Erythroblast (primary cell): ENCODE measurements at regions not wholly inside any gene's neighbourhood (a gene's known extent, or its start where the extent isn't known, plus 50 kb on each side); places are given as distances from the start of the nearest gene placed in this dataset.

Source experiments
- DNase-seq, 2 experiments: peaks; one replicate each; lab custom pipeline; 2025; lab: John Stamatoyannopoulos, UW
- GATA1 ChIP-seq: IDR thresholded peaks from 2 replicates; pipeline ENCODE4 v1.6.1; 2011; ENCODE audit warnings: low read depth, mild to moderate bottlenecking, control low read depth, low read length, moderate library complexity
- POLR2A ChIP-seq: IDR thresholded peaks from 2 replicates; pipeline ENCODE4 v1.6.1; 2011; ENCODE audit warnings: mild to moderate bottlenecking, low read length

GRCh38 chr1:199054694-199055093, 415.9 kb downstream of the PTPRC start:
- no peak for DNase-seq
- TF ChIP-seq POLR2A = no peak
- TF ChIP-seq GATA1 = no peak

GRCh38 chr1:199057322-199057721, 418.5 kb downstream of the PTPRC start:
- DNase-seq = no peak
- TF ChIP-seq POLR2A (no peak), GATA1 (no peak)

DNA sequence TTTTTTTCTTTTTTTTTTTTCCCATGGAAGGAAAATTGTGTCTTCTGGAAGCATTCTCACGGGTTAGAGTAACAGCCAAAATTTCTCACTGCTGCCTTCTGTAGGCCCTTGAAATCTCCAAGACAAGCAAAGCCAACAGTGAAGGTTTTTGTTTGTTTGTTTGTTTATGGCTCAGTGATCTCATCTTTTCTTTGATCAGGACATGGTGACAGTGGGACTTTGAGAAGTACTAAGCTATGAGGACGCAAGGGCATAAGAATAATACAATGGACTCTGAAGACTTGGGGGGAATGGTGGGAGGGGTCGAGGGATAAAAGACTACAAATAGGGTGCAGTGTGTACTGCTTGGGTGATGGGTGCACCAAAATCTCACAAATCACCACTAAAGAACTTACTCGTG, 419.4 kb downstream of the PTPRC start:
- TF ChIP-seq POLR2A (no peak), GATA1 (no peak)
- no peak for DNase-seq

GRCh38 chr1:199064971-199065370, 426.1 kb downstream of the PTPRC start:
- TF ChIP-seq POLR2A (no peak), GATA1 (no peak)
- no peak for DNase-seq

GRCh38 chr1:199067483-199067882, 428.6 kb downstream of the PTPRC start:
- no peak for DNase-seq

GRCh38 chr1:199071080-199071479, 432.2 kb downstream of the PTPRC start:
- TF ChIP-seq POLR2A = no peak
- TF ChIP-seq GATA1 = no peak
- no peak for DNase-seq

More at GRCh38 chr1:199067483-199067882, 428.6 kb downstream of the PTPRC start:
- TF ChIP-seq GATA1 (no peak), POLR2A (no peak)

- DNase-seq = no peak
- no peak for TF ChIP-seq GATA1
- TF ChIP-seq POLR2A = no peak
These were observed 434.3 kb downstream of the PTPRC start for GRCh38 chr1:199073166-199073565.

- no peak for TF ChIP-seq GATA1
- no peak for TF ChIP-seq POLR2A
- no peak for DNase-seq
These were observed 437.0 kb downstream of the PTPRC start for GRCh38 chr1:199075792-199076191.

GRCh38 chr1:199079994-199080393, 441.2 kb downstream of the PTPRC start:
- no peak for DNase-seq
- TF ChIP-seq GATA1 (no peak), POLR2A (no peak)

DNA sequence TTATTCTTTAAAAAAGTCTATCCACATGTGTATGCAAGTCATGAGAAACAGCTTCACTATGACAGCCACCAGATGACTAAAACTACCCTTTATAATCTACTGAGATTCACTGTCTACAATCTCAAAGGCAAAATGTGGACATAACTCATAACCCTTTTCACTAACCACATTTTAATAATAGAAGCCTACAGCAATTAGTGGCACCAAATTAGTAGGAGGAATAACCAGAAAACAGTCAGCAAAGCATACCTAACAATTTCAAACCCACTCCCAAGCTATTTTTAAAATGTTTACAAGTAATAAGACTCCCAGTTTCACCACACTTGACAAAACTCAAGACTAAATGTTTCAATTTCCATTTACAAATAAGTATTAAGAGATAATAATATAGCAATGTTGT, 442.9 kb downstream of the PTPRC start:
- DNase-seq = no peak
- TF ChIP-seq GATA1 (no peak), POLR2A (no peak)

- no peak for TF ChIP-seq GATA1
- TF ChIP-seq POLR2A = no peak
- no peak for DNase-seq
These were observed 444.0 kb downstream of the PTPRC start for GRCh38 chr1:199082778-199083389.

DNA sequence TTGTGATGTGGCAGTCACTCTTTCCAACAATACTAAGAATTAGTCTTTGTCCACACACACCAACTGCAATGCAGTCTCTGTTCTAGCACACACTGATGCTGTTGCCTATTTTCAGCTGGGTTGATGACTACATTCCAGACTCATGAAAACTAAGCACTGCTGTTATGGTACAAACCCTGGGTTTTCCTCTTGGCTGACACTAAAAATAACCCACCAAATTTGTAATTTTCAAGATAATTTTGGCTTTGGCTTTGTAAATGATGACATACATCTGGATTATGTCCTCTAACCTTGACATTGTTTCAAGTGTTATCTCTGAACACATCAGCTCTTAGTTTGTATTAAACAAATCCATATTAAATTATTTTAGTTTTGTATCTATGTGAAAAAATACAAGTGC, 444.8 kb downstream of the PTPRC start:
- no peak for DNase-seq
- TF ChIP-seq GATA1 = no peak
- TF ChIP-seq POLR2A = no peak

GRCh38 chr1:199084293-199084692, 445.5 kb downstream of the PTPRC start:
- TF ChIP-seq GATA1 (no peak), POLR2A (no peak)
- no peak for DNase-seq

DNA sequence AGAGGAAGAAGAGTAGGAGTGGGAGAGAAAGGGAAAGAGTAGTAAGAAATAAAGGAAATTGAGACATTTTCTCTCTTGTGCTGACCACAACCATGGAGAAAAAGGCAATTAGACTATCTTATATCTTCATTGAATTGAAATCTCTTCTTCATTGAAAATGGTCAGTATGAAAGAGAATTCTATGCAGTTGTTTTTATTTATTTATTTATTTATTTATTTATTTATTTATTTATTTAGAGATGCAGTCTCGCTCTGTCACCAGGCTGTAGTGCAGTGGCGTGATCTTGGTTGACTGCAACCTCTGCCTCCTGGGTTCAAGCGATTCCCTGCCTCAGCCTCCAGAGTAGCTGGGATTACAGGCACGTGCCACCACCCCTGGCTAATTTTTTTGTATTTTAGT, 447.1 kb downstream of the PTPRC start:
- TF ChIP-seq POLR2A (no peak), GATA1 (no peak)
- DNase-seq = no peak

DNA sequence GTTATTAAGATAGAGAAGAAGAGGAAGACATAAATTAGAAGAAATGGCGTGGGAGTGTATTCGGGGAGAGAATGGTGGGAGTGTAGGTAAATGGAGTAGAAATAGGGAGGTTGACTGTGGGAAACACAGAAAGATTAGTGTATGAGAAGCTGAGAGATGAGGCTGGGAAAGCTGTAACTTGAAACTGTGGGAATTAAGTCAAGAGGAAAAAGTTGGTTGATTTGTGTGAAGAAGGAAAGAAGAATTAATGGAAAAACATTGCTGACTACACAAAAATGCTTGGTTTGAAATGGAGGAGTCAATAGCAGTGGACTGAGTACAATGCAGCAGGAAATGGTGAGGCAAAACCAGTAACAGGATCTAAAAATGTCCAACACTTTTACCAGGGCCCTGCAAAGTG, 448.3 kb downstream of the PTPRC start:
- DNase-seq = no peak
- TF ChIP-seq GATA1 (no peak), POLR2A (no peak)
